Karpas-422 (cell line): ENCODE measurements at regions not wholly inside any gene's neighbourhood (a gene's known extent, or its start where the extent isn't known, plus 50 kb on each side); places are given as distances from the start of the nearest gene placed in this dataset.

Experiments used
- DNase-seq: peaks from one replicate; pipeline ENCODE4 v3.0.0-alpha.2; 2015
- H2AFZ ChIP-seq: fragments of 200-600 bp; sonication (generic); 2 replicates; pipeline ENCODE4 v1.6.1; 2014; ENCODE audit warnings: antibody characterized with exemption, low read length, mixed read lengths
- H3K27ac ChIP-seq: fragments of 200-600 bp; sonication (generic); 2 replicates; pipeline ENCODE4 v1.5.1; 2014; ENCODE audit warnings: mild to moderate bottlenecking, low read length, moderate library complexity
- H3K27me3 ChIP-seq: fragments of 200-600 bp; sonication (generic); 2 replicates; pipeline ENCODE4 v1.6.1; 2014; ENCODE audit warnings: low read length, mixed read lengths
- H3K36me3 ChIP-seq: fragments of 200-600 bp; sonication (generic); 2 replicates; pipeline ENCODE4 v1.6.1; 2014; ENCODE audit warnings: low read length, mixed read lengths; ENCODE audit not compliant: insufficient read depth
- H3K4me1 ChIP-seq: fragments of 200-600 bp; sonication (generic); 2 replicates; pipeline ENCODE4 v1.6.1; 2014; ENCODE audit warnings: mild to moderate bottlenecking, low read length, mixed read lengths
- H3K4me2 ChIP-seq: fragments of 200-600 bp; sonication (generic); 2 replicates; pipeline ENCODE4 v1.6.1; 2014; ENCODE audit warnings: low read length, low read depth, mild to moderate bottlenecking; ENCODE audit not compliant: poor library complexity, severe bottlenecking
- H3K4me3 ChIP-seq: fragments of 200-600 bp; sonication (generic); 2 replicates; pipeline ENCODE4 v1.5.1; 2014; ENCODE audit warnings: mild to moderate bottlenecking, antibody characterized with exemption, low read length, mixed read lengths
- H3K79me2 ChIP-seq: fragments of 200-600 bp; sonication (generic); 2 replicates; pipeline ENCODE4 v1.6.1; 2014; ENCODE audit warnings: mild to moderate bottlenecking, low read length, mixed read lengths
- H3K9ac ChIP-seq: fragments of 200-600 bp; sonication (generic); 2 replicates; pipeline ENCODE4 v1.6.0; 2014; ENCODE audit warnings: low read length
- H3K9me2 ChIP-seq: fragments of 200-600 bp; sonication (generic), shearing (Covaris generic); replicated peaks from 2 replicates; pipeline ENCODE4 v1.6.0; 2014; ENCODE audit warnings: mild to moderate bottlenecking, low read length, moderate library complexity; ENCODE audit not compliant: insufficient read depth
- H3K9me3 ChIP-seq: fragments of 300-700, 200-600 bp; sonication (generic); 2 replicates; pipeline ENCODE4 v1.6.1; 2014; ENCODE audit warnings: low read length, mixed read lengths
- H4K20me1 ChIP-seq: fragments of 200-600 bp; sonication (generic); 2 replicates; pipeline ENCODE4 v1.6.1; 2014; ENCODE audit warnings: mild to moderate bottlenecking, antibody characterized with exemption, low read length, low read depth; ENCODE audit not compliant: insufficient read depth

- H3K27ac ChIP-seq: no peak overlapping the region
- no peak overlapping the region for H2AFZ ChIP-seq
- H3K4me1 ChIP-seq: no peaks in the 10 kb centered on the region
- no peaks in the 10 kb centered on the region for H4K20me1 ChIP-seq
- H3K4me2 ChIP-seq: no peak overlapping the region
- no peak overlapping the region for H3K4me3 ChIP-seq
- no peak for DNase-seq
- H3K27me3 ChIP-seq: no peaks in the 10 kb centered on the region
- no peaks in the 10 kb centered on the region for H3K9me3 ChIP-seq
- no peak overlapping the region for H3K9ac ChIP-seq
- H3K36me3 ChIP-seq: no peaks in the 10 kb centered on the region
- H3K79me2 ChIP-seq: no peaks in the 10 kb centered on the region
- no peaks in the 10 kb centered on the region for H3K9me2 ChIP-seq
Measured at GRCh38 chr10:33709008-33709753, 374.7 kb upstream of the NRP1 start.

DNA sequence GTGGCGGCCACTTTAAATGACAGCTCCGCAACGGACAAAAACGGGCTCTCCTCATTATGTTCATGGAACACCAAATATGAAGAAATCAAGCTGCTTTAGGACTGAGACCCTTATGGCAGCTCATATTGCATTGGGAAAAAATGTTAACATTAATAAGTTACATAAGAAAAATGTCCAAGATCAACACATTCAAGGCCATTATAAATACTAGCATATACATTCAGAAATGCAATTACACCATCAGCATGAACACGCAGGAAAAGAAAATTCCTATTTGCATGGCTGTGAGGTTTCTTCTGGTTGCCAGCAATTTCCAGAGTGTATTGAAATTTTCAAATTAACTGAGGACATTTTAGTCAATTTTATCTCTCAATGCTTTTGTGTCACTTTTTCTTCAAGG, 374.1 kb upstream of the NRP1 start:
- Histone ChIP-seq H3K9me3 (no peaks in the 10 kb centered on the region), H3K4me2 (no peak overlapping the region), H3K79me2 (no peaks in the 10 kb centered on the region)

DNA sequence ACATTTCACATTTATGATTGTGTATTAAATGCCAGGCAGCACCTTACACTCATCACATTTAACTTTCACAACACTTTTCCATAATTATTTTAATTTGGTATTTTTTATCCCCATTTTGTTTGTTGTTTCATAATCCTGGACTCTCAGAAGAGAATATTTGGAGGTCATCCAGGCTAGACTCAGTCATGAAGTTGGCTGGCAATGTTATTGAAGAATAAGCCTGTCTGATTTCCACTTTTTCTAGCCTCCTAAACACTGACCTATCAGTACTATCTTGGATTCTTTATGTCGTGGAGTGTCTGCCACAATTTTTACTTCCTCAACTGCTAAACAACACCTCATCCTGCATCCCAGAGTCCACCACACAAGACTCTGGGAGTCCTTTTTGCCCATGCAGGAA, 372.3 kb upstream of the NRP1 start:
- 0 out of 2 replicates have a peak, but pooled peaks cover 3% of the 10 kb centered on the region for H3K9me2 ChIP-seq
- no peaks in the 10 kb centered on the region for H3K9me3 ChIP-seq

More for the DNA sequence above, 374.1 kb upstream of the NRP1 start:
- H3K9ac ChIP-seq: no peak overlapping the region
- H3K27me3 ChIP-seq: no peaks in the 10 kb centered on the region
- H3K4me3 ChIP-seq: no peak overlapping the region
- no peak overlapping the region for H2AFZ ChIP-seq
- H3K4me1 ChIP-seq: no peaks in the 10 kb centered on the region
- no peaks in the 10 kb centered on the region for H4K20me1 ChIP-seq
- no peaks in the 10 kb centered on the region for H3K9me2 ChIP-seq
- no peak for DNase-seq
- no peak overlapping the region for H3K27ac ChIP-seq
- H3K36me3 ChIP-seq: no peaks in the 10 kb centered on the region

GRCh38 chr10:33706191-33706590, 371.7 kb upstream of the NRP1 start:
- Histone ChIP-seq H3K27ac (no peak overlapping the region), H3K4me2 (no peak overlapping the region), H3K9me2 (0 out of 2 replicates have a peak, but pooled peaks cover 3% of the 10 kb centered on the region), H3K9me3 (no peaks in the 10 kb centered on the region), H3K4me1 (no peaks in the 10 kb centered on the region), H3K27me3 (no peaks in the 10 kb centered on the region), H2AFZ (no peak overlapping the region), H4K20me1 (no peaks in the 10 kb centered on the region), H3K9ac (no peak overlapping the region), H3K4me3 (no peak overlapping the region), H3K36me3 (no peaks in the 10 kb centered on the region), H3K79me2 (no peaks in the 10 kb centered on the region)
- DNase-seq: no peak

More for the DNA sequence above, 372.3 kb upstream of the NRP1 start:
- Histone ChIP-seq H3K4me3 (no peak overlapping the region), H3K4me2 (no peak overlapping the region), H3K4me1 (no peaks in the 10 kb centered on the region), H3K27ac (no peak overlapping the region), H3K36me3 (no peaks in the 10 kb centered on the region), H3K9ac (no peak overlapping the region), H3K79me2 (no peaks in the 10 kb centered on the region), H4K20me1 (no peaks in the 10 kb centered on the region), H2AFZ (no peak overlapping the region), H3K27me3 (no peaks in the 10 kb centered on the region)
- no peak for DNase-seq

- H3K79me2 ChIP-seq: no peaks in the 10 kb centered on the region
- no peaks in the 10 kb centered on the region for H4K20me1 ChIP-seq
- no peak overlapping the region for H3K27ac ChIP-seq
- H2AFZ ChIP-seq: no peak overlapping the region
- no peaks in the 10 kb centered on the region for H3K36me3 ChIP-seq
- no peak overlapping the region for H3K9ac ChIP-seq
- no peak for DNase-seq
- H3K27me3 ChIP-seq: no peaks in the 10 kb centered on the region
- no peaks in the 10 kb centered on the region for H3K9me3 ChIP-seq
- H3K4me3 ChIP-seq: no peak overlapping the region
- no peak overlapping the region for H3K4me2 ChIP-seq
- no peaks in the 10 kb centered on the region for H3K4me1 ChIP-seq
- H3K9me2 ChIP-seq: 0 out of 2 replicates have a peak, but pooled peaks cover 3% of the 10 kb centered on the region
Measured at GRCh38 chr10:33704214-33704830, 369.9 kb upstream of the NRP1 start.

DNA sequence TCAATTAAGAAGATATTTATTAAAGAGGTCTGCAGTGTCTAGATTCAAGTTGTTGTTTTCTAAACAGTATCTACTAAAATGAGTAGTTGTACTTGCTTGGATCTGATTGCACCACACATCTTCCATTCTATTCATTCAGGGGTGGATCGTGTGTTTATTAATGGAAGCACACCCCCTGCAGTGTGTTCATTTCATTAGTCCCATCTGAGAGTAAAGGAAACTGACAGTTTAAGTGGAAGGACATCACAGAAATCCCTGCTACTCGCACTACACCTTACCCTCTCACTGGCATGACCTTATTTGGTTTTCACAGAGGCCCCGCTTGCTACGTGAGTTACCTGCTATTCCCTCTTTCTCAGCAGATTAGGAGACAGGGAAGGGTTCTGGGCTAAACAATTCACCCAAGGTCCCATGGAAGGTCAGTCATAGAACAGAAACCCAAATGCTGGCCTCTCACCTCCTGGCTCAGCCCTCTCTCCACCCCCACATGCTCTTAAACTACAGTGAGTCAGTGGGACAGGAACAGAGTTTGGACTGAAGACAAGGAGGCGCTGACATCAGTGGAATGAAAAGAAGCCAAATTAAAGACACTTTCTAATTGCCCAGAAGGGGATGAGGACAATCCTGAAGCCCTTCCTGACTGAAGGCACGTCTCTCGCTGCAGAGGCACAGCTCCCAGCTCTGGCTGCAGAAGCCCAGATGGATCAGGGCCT, 369.2 kb upstream of the NRP1 start:
- Histone ChIP-seq H3K9me2 (0 out of 2 replicates have a peak, but pooled peaks cover 3% of the 10 kb centered on the region), H3K9ac (no peak overlapping the region), H3K4me2 (no peak overlapping the region), H3K27ac (no peak overlapping the region), H3K36me3 (no peaks in the 10 kb centered on the region), H3K79me2 (no peaks in the 10 kb centered on the region), H3K4me1 (no peaks in the 10 kb centered on the region), H4K20me1 (no peaks in the 10 kb centered on the region), H3K4me3 (no peak overlapping the region), H3K27me3 (no peaks in the 10 kb centered on the region), H3K9me3 (no peaks in the 10 kb centered on the region), H2AFZ (no peak overlapping the region)
- no peak for DNase-seq

GRCh38 chr10:33698033-33698432, 363.6 kb upstream of the NRP1 start:
- Histone ChIP-seq H3K4me2 (no peak overlapping the region), H3K27ac (no peak overlapping the region), H3K9me3 (peaks cover 4% of the 10 kb centered on the region), H3K27me3 (no peaks in the 10 kb centered on the region), H3K79me2 (no peaks in the 10 kb centered on the region), H2AFZ (no peak overlapping the region), H3K9ac (no peak overlapping the region), H3K4me3 (no peak overlapping the region), H3K4me1 (no peaks in the 10 kb centered on the region), H3K36me3 (no peaks in the 10 kb centered on the region), H3K9me2 (0 out of 2 replicates have a peak, but pooled peaks cover 3% of the 10 kb centered on the region), H4K20me1 (no peaks in the 10 kb centered on the region)
- DNase-seq: no peak

GRCh38 chr10:33697016-33697415, 362.5 kb upstream of the NRP1 start:
- Histone ChIP-seq H3K9me2 (no peaks in the 10 kb centered on the region), H3K79me2 (no peaks in the 10 kb centered on the region), H3K27ac (no peak overlapping the region), H3K9me3 (peaks cover 4% of the 10 kb centered on the region), H3K4me1 (no peaks in the 10 kb centered on the region), H4K20me1 (no peaks in the 10 kb centered on the region), H3K4me3 (no peak overlapping the region), H3K4me2 (no peak overlapping the region), H3K9ac (no peak overlapping the region), H2AFZ (no peak overlapping the region), H3K36me3 (no peaks in the 10 kb centered on the region), H3K27me3 (no peaks in the 10 kb centered on the region)
- no peak for DNase-seq
